22Rv1 (cell line): ENCODE measurements at regions not wholly inside any gene's neighbourhood (a gene's known extent, or its start where the extent isn't known, plus 50 kb on each side); places are given as distances from the start of the nearest gene placed in this dataset.

Source experiments
- ZFX ChIP-seq: fragments of 450-650 bp; IDR thresholded peaks from 2 replicates; pipeline ENCODE4 v1.6.1; 2017; ENCODE audit warnings: antibody characterized with exemption, borderline replicate concordance
- TF ChIP-seq, protein P1 (sequence below): fragments of 450-650 bp; IDR thresholded peaks from 2 replicates; pipeline ENCODE4 v1.5.1; 2017; ENCODE audit warnings: mild to moderate bottlenecking

- TF ChIP-seq, protein P1, sequence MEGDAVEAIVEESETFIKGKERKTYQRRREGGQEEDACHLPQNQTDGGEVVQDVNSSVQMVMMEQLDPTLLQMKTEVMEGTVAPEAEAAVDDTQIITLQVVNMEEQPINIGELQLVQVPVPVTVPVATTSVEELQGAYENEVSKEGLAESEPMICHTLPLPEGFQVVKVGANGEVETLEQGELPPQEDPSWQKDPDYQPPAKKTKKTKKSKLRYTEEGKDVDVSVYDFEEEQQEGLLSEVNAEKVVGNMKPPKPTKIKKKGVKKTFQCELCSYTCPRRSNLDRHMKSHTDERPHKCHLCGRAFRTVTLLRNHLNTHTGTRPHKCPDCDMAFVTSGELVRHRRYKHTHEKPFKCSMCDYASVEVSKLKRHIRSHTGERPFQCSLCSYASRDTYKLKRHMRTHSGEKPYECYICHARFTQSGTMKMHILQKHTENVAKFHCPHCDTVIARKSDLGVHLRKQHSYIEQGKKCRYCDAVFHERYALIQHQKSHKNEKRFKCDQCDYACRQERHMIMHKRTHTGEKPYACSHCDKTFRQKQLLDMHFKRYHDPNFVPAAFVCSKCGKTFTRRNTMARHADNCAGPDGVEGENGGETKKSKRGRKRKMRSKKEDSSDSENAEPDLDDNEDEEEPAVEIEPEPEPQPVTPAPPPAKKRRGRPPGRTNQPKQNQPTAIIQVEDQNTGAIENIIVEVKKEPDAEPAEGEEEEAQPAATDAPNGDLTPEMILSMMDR = no peak
- TF ChIP-seq ZFX = no peak
Observed at GRCh38 chr12:115749071-115749841, 528.2 kb downstream of the MED13L start.
